ENCODE measurements at regions not wholly inside any gene's neighbourhood (a gene's known extent, or its start where the extent isn't known, plus 50 kb on each side); places are given as distances from the start of the nearest gene placed in this dataset.

GRCh38 chr4:155552180-155552579 is 114.5 kb upstream of the GUCY1A1 start:
- Histone ChIP-seq H3K36me3 (ENCODE audit: insufficient read depth) (no peaks in the 10 kb centered on the region), H3K27ac (ENCODE audit: low read depth) (no peak overlapping the region), H3K79me2 (replicated peaks; ENCODE audit: insufficient read depth) (no peaks in the 10 kb centered on the region), H2AFZ (peak overlapping the region; percentile 59; the same call in 1 of the 2 replicates), H3K4me1 (ENCODE audit: insufficient read depth) (no peaks in the 10 kb centered on the region; the same call in 1 of the 2 replicates), H3K4me2 (no peak overlapping the region), H3K27me3 (ENCODE audit: insufficient read depth) (no peaks in the 10 kb centered on the region), H3F3A (replicated peaks; ENCODE audit: low read depth) (no peaks in the 10 kb centered on the region), H3K9me2 (ENCODE audit: insufficient read depth) (no peaks in the 10 kb centered on the region), H4K20me1 (replicated peaks; ENCODE audit: insufficient read depth) (no peaks in the 10 kb centered on the region; the same call in 1 of the 2 replicates), H3K4me3 (no peak overlapping the region)
- Mint-ChIP-seq H3K4me3 (no peak overlapping the region), H3K36me3 (ENCODE audit: low read depth) (0 out of 3 replicates have a peak, but pooled peaks cover 6% of the 10 kb centered on the region), H3K27ac (no peak overlapping the region), H3K27me3 (ENCODE audit: insufficient read depth, low read depth, poor library complexity) (no peaks in the 10 kb centered on the region), H3K4me1 (peaks cover 8% of the 10 kb centered on the region), H3K9me3 (peaks cover 9% of the 10 kb centered on the region)
- TF ChIP-seq ZNF331 (CRISPR knock-in tag; IDR thresholded peaks at IDR 0.05; ENCODE audit: low read depth): no peak
- TF ChIP-seq, protein P1, sequence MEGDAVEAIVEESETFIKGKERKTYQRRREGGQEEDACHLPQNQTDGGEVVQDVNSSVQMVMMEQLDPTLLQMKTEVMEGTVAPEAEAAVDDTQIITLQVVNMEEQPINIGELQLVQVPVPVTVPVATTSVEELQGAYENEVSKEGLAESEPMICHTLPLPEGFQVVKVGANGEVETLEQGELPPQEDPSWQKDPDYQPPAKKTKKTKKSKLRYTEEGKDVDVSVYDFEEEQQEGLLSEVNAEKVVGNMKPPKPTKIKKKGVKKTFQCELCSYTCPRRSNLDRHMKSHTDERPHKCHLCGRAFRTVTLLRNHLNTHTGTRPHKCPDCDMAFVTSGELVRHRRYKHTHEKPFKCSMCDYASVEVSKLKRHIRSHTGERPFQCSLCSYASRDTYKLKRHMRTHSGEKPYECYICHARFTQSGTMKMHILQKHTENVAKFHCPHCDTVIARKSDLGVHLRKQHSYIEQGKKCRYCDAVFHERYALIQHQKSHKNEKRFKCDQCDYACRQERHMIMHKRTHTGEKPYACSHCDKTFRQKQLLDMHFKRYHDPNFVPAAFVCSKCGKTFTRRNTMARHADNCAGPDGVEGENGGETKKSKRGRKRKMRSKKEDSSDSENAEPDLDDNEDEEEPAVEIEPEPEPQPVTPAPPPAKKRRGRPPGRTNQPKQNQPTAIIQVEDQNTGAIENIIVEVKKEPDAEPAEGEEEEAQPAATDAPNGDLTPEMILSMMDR (conservative IDR thresholded peaks at IDR 0.05; ENCODE audit: low read depth in 2 of 2): no peak
- TF ChIP-seq REST (IDR thresholded peaks at IDR 0.05; ENCODE audit: unreplicated experiment): no peak
- TF ChIP-seq STAT1 (IDR thresholded peaks at IDR 0.05; ENCODE audit: unreplicated experiment): no peak
- TF ChIP-seq ETS1 (IDR thresholded peaks at IDR 0.05): no peak
- no peak for TF ChIP-seq CREB1 (CRISPR knock-in tag; IDR thresholded peaks at IDR 0.05; ENCODE audit: low read depth)
- no peak for TF ChIP-seq EZH2phosphoT487 (IDR thresholded peaks at IDR 0.05; ENCODE audit: unreplicated experiment)
- no peak for TF ChIP-seq ZNF462 (CRISPR knock-in tag; IDR thresholded peaks at IDR 0.05)
- no peak for TF ChIP-seq POLR2AphosphoS5 (IDR thresholded peaks at IDR 0.05; ENCODE audit: low read depth)
- no peak for TF ChIP-seq EZH2 (IDR thresholded peaks at IDR 0.05; ENCODE audit: low read depth, unreplicated experiment)
- no peak for TF ChIP-seq JUNB (IDR thresholded peaks at IDR 0.05; ENCODE audit: unreplicated experiment)
- TF ChIP-seq NANOG (IDR thresholded peaks at IDR 0.05; ENCODE audit: borderline replicate concordance): no peak
- no peak for TF ChIP-seq ZNF114 (CRISPR knock-in tag; IDR thresholded peaks at IDR 0.05)
- ATAC-seq: peak; percentile 67
- no peak for DNase-seq (ENCODE audit: low spot score)

All from GM23338 (cell line).